Neutrophil (primary cell): ENCODE measurements at regions not wholly inside any gene's neighbourhood (a gene's known extent, or its start where the extent isn't known, plus 50 kb on each side); places are given as distances from the start of the nearest gene placed in this dataset.
"Not testable (repeated sequence)": the region's sequence is repeated elsewhere in the genome, so short reads cannot be mapped to it uniquely, and the experiment has no call there.

ENCODE experiments used
- H3K27ac ChIP-seq: fragments of 200-600 bp; sonication (generic); 2 replicates; pipeline ENCODE4 v1.5.1; 2016; ENCODE audit warnings: mild to moderate bottlenecking, moderate library complexity
- H3K27me3 ChIP-seq: fragments of 200-600 bp; sonication (generic); 2 replicates; pipeline ENCODE4 v1.6.0; 2016; ENCODE audit warnings: mild to moderate bottlenecking
- H3K36me3 ChIP-seq: fragments of 200-600 bp; sonication (generic); 2 replicates; pipeline ENCODE4 v1.5.1; 2017
- H3K4me1 ChIP-seq, 2 experiments: fragments of 200-600 bp in 1 of 2; sonication (generic) in 1 of 2; 1 replicate in 1 of 2; 2 replicates in 1 of 2; pipeline versions ENCODE4 v1.5.1 to v1.6.1; 2013 to 2016; ENCODE audit warnings: low read depth in 1 of 2, low read length in 1 of 2, mild to moderate bottlenecking in 1 of 2, moderate library complexity in 1 of 2; ENCODE audit not compliant: control insufficient read depth in 1 of 2, insufficient read depth in 1 of 2
- H3K4me3 ChIP-seq, 2 experiments: fragments of 200-600 bp in 1 of 2; sonication (generic) in 1 of 2; 1 replicate in 1 of 2; 2 replicates in 1 of 2; pipeline ENCODE4 v1.5.1; 2013 to 2016; ENCODE audit warnings: low read depth in 1 of 2, low read length in 1 of 2, mild to moderate bottlenecking in 1 of 2, moderate library complexity in 1 of 2
- H3K9me3 ChIP-seq: fragments of 200-600 bp; sonication (generic); 2 replicates; pipeline ENCODE4 v1.5.1; 2016
- CTCF ChIP-seq: fragments of 200-600 bp; sonication (generic); IDR thresholded peaks from 2 replicates; pipeline ENCODE4 v1.5.1; 2016; ENCODE audit warnings: antibody characterized with exemption

- no peaks in the 10 kb centered on the region for H3K4me1 ChIP-seq
- no peak for TF ChIP-seq CTCF
- H3K4me3 ChIP-seq: no peak overlapping the region
- no peaks in the 10 kb centered on the region for H3K27me3 ChIP-seq
- H3K27ac ChIP-seq: no peak overlapping the region
- no peaks in the 10 kb centered on the region for H3K36me3 ChIP-seq
- no peaks in the 10 kb centered on the region for H3K9me3 ChIP-seq
Observed at GRCh38 chr14:23881282-23881681, 72.3 kb upstream of the DHRS4 start.

- Histone ChIP-seq H3K4me1 (no peaks in the 10 kb centered on the region), H3K9me3 (no peaks in the 10 kb centered on the region), H3K4me3 (no peak overlapping the region), H3K36me3 (no peaks in the 10 kb centered on the region), H3K27me3 (no peaks in the 10 kb centered on the region), H3K27ac (no peak overlapping the region)
- TF ChIP-seq CTCF: no peak
Observed at GRCh38 chr14:23883684-23884540, 69.7 kb upstream of the DHRS4 start.

GRCh38 chr14:23884541-23884904 is 69.0 kb upstream of the DHRS4 start:
- H3K27me3 ChIP-seq: no peaks in the 10 kb centered on the region
- no peaks in the 10 kb centered on the region for H3K9me3 ChIP-seq
- no peak overlapping the region for H3K27ac ChIP-seq
- no peaks in the 10 kb centered on the region for H3K4me1 ChIP-seq
- no peak overlapping the region for H3K4me3 ChIP-seq
- no peaks in the 10 kb centered on the region for H3K36me3 ChIP-seq
- TF ChIP-seq CTCF: no peak

- H3K4me3 ChIP-seq: no peak overlapping the region
- H3K9me3 ChIP-seq: no peaks in the 10 kb centered on the region
Observed at GRCh38 chr14:23887536-23887935, 66.0 kb upstream of the DHRS4 start.

GRCh38 chr14:23891717-23892116 is 61.9 kb upstream of the DHRS4 start:
- H3K27me3 ChIP-seq, H3K9me3 ChIP-seq, H3K4me3 ChIP-seq, H3K4me1 ChIP-seq, H3K36me3 ChIP-seq, H3K27ac ChIP-seq: not testable (repeated sequence)

More at GRCh38 chr14:23887536-23887935, 66.0 kb upstream of the DHRS4 start:
- Histone ChIP-seq H3K27ac (no peak overlapping the region), H3K4me1 (no peaks in the 10 kb centered on the region), H3K27me3 (no peaks in the 10 kb centered on the region), H3K36me3 (no peaks in the 10 kb centered on the region)
- TF ChIP-seq CTCF: no peak

GRCh38 chr14:23892289-23892688 is 61.3 kb upstream of the DHRS4 start:
- H3K9me3 ChIP-seq, H3K4me3 ChIP-seq, H3K27ac ChIP-seq, H3K27me3 ChIP-seq, H3K36me3 ChIP-seq, H3K4me1 ChIP-seq: not testable (repeated sequence)
